NCI-H82 (cell line): ENCODE measurements at regions not wholly inside any gene's neighbourhood (a gene's known extent, or its start where the extent isn't known, plus 50 kb on each side); places are given as distances from the start of the nearest gene placed in this dataset.

Experiments used
- DNase-seq: peaks from one replicate; lab custom pipeline; 2025; lab: John Stamatoyannopoulos, UW

DNA sequence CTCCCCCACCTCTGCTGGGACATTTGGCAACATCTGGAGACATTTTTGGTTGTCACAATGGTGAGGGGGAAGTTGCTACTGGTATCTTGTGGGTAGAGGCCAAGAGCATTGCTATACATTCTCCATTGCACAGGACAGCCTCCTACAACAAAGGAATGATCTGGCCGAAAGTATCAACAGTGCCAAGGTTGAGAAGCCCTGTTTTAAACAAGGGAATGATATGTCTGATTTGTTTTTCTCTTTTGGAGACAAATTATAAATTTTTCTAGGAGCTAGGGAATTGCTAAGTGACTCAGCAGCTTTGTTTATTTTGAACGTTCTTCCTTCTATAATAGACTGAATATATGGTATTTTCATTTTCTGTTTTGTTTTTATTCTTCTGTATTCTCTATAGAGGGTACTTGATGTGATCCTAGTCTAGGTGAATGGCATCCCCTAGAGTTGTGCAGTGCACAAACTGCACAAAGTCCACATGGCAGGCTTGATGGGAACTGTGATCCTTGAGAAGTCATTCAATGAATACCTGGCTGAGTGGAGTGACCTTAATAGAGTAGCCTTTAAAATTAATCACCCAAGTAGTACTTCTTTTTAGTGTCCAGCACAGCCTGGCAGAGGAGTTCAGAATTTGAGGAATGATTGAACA lies 288.6 kb upstream of the USP24 start:
- no peak for DNase-seq

- DNase-seq = no peak
Measured at GRCh38 chr1:55500601-55501000, 285.4 kb upstream of the USP24 start.

- DNase-seq = no peak
Measured at GRCh38 chr1:55490547-55490946, 275.4 kb upstream of the USP24 start.

DNA sequence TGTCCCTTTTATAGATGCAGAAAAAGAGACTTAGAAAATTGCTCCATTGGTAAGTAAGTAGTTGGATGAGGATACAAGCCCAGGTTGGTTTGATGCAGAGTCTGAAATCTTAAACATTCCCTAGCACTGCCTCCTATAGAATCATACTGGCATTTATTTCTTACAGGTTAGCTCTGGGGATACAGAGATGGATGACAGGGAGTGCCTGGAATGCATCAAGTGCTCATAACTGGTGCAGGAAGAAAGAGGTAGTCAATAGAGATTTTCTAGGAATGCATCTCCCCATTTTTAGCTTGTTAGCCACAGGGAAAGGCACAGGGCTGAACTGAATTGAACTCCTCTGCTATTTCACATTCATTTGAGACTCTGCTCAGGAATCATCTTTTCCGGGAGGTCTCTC lies 269.0 kb upstream of the USP24 start:
- no peak for DNase-seq

DNA sequence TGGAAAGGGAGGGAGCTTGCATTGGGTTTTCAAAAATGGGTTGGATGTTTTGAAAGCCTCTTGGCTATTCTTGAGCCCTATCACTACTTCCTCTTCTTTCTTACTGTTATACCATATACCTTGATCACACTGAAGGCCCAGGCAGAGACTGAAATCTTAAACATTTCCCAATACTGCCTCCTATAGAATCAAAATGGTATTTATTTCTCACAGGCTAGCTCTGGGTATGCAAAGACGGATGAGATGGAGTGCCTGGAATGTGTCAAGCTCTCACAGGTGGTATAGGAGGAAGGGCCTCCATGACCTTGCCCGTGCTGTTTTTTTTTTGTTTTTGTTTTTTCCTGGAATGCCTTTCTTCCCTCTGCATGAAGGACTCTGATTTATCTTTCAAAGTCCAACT lies 268.4 kb upstream of the USP24 start:
- DNase-seq = peak; percentile 34

DNA sequence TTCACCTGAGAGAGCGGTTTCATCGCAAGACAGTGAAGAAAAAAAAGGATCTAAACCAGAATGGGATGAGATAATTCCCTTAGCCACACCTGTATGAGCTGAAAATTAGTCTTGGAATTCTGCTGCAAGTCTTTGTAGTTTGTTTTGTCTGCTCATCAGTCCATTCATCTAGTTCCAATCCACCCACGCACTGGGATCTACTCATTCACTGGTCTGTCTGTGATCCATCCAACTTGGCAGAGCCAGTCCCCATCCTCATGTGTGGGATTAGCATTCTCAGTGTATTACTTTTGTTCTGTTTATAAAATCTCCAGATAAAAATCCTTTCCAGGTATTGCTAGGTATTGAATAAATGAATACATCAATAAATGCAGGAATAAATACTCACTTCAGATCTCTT lies 266.5 kb upstream of the USP24 start:
- no peak for DNase-seq

DNA sequence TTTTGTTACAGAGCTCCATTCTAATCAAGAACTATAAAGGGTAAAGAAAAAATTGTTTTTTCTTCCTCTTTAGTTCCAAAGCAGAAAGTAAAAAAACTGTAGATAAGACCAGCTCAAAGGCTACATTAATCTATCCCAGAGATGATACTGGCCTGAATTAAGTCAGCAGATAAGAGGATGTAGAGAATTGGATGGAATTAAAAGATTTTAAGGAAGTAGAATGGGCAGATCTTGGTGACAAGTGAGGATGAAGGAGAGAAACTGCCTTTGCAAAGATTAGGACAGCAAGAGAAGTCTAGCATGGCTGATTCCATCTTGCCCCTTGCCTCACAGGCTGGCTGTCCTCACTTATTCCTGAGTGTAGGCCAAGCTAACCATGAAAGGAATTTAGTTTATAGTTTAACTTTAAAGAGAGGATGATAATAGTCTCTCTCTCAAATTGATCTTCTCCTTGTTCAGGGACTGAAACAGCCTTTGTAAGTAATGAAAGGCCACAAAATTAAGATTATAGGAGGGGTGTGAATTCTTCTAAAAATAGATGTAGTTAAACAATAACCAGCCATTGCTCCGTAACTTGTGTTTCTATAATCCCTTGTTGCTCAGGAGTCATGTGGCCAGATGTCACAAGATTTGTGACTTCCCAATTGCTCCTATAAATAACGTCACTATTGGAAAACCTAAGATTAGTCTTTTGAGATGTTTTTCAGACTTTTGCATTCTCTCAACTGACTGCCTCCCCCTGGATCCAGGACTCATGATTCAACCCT lies 265.0 kb upstream of the USP24 start:
- DNase-seq = peak; percentile 42

GRCh38 chr1:55478742-55479141 lies 263.6 kb upstream of the USP24 start:
- peak; percentile 62 for DNase-seq

GRCh38 chr1:55477953-55478352 lies 262.8 kb upstream of the USP24 start:
- DNase-seq = no peak

- no peak for DNase-seq
Measured at GRCh38 chr1:55476445-55477015, 261.4 kb upstream of the USP24 start.

DNA sequence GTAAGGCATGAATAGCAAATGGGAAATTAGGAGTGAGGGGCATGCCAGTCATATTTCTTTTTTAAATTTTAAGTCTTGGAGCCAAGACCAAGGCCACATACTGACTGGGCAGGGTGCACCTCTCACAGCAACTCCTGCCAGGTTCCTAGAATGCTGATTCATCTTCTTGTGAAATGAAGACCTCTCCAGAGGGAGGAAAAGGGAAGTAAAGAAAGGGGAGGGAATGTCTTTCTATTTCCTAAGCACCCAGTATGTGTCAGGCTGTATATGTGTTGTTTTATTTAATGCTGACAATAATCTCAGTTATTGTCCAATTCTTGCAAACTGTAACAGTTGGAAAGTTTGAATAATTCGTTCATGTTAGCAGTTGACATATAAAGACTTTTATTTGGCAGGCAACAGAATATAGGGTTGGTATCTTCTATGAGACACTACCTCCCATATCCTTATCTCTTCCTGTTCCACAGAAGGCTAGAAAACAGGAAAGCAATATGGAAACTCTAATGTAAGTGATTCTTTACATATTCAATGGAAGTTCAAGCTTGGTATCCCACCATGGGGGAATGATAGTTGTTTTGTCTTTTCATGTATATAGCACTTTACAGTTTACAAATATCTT lies 259.1 kb upstream of the USP24 start:
- DNase-seq = no peak

DNA sequence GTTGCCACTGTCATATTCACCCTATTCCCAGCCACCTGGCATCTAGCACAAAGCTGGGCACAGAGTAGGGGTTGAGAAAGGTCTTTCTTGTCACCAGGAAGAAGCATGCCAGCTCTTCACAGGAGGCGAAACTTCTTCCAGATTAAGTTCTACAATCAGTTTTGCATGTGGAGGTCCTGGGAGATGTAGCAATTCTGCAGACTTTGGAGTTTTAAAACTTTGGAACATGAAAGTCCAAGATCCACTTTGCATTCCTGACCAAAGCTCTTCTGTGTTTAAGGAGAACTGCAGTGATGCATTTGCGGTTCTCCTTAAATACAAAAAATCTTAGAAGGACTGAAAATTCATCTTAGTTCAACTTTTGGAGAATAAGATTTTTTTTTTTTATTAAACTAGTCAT lies 258.5 kb upstream of the USP24 start:
- no peak for DNase-seq

DNA sequence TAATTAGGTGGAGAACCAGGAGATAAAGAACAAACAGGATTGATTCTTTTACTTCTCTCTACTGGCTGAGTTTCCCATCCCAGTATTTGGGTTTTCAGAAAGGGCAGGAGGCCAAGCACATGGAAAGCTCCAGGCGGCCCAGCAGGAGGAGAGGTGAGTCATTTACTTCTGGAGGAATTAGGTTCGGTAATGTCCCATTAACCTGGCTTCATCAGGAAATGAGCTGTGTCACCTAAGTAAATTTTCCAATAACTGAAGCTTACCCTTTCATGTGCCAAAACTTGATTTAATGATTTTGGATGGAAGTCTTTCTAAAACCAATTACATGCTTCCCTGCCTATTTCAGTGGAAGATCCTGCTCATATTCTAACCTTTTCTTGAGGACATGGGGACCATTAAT lies 257.6 kb upstream of the USP24 start:
- no peak for DNase-seq

- DNase-seq = no peak
Measured at GRCh38 chr1:55472115-55472514, 257.0 kb upstream of the USP24 start.

DNA sequence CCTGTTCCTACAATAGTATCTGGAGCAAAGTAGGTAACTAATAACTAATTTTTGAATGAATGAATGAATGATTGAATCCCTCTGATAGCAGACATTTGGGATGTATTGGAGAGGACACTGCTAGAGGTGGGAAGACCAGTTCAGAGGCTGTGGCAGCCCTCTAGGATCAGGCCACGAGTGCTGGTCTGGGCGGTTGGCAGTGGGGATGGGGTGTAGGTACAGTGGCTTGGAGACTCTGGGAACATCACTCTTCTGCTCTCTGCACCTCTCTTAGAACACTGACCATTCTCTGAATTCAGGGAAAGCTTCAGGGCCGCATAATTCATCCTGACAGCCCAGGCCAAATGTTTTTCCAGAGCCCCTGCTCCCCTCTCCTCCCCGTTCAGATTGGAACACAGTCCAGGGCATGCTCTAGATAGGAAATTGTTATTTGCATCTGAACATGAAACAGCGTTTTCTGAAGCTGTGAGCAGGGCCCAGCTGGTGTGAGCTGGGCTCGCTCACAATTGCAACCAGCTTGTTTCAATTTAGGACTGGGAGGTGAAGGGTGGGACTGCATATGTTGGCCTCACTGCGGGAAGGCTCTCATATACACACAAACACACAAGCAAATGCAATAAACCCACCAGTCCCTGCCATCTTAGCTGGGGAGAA lies 253.1 kb upstream of the USP24 start:
- DNase-seq = no peak

DNA sequence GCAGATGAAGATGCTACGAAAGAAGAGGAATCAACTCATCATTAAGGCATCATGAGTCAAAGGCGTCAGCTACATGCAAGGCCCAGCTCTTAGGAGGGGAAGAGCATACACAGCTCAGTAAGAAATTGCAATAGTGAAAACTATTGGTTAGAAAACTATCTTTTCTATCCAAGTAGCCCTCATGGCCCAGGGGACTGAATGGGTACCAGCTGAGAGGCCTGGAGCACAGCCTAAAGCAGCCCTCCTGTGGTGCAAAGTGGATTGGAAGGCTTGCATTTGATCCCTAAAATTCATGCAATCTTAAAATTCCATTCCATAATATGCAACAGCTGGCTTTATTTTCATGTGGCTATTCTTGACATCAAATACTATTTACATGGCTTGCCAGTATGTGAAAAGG lies 251.8 kb upstream of the USP24 start:
- no peak for DNase-seq

- no peak for DNase-seq
Measured at GRCh38 chr1:55466373-55466772, 251.2 kb upstream of the USP24 start.

DNA sequence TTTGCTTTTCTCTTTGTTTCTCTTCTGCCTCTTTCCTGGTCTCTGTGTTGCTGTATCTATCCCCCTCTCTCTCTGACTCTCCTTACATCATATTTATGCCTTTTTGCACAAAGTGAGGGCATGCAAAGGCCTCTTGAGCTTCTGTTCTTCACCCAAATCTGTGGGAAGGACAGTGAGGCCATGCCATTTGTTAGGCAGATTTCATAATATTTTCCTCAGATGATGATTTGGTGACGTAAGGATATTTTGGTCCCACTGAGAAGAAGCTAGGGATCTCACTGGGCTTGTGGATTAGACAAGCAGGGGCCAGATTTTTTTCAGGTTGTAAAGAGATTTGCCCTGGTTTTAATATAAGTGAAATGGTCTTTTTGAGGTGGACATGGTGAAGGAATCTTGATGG lies 249.4 kb upstream of the USP24 start:
- DNase-seq = no peak

DNA sequence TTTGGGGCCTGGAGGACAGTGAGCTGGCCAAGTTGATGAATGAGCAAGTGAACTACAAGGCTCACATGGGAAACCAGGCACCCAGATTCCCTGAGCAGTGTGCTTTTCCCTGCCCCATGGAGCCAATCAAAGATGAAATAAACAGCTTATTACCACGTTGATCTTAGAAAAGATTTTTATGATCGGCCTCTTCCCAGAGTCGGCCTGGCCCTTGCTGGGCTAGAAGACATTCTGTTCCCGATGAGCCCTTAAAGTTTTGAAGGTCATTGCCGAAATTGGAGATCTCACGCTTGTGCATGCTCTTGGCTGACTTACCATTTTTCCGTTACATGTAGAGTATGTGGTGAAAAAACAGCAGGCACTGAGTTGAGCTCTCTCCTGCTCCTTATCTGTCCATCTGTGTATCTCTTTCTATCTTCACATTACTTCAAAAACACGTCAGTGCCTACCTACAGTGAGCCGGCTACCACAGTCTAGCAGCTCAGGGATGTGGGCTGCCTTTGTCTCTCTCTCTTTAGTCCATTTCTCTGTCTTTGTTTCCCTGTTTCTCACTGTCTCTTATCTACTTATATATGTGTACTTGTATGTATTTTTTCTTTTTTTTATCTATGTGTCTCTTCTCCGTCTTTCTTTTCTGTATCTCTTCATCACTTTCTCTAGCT lies 248.8 kb upstream of the USP24 start:
- no peak for DNase-seq

DNA sequence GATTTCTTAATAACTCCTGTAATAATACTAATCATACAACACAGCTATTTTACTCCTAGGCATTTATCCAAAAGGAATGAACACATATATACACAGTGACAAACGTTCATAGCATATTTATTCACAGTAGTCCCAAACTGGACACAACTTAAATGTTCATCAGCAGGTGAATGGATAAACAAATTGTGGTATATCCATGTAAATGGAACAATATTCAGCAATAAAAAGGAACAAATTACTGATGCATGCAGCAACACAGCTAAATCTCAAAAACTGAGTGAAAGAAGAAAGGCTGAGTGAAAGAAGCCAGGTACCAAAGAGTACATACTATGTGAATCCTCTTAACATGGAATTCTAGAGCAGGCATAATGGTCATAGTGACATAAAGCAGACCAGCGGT lies 242.7 kb upstream of the USP24 start:
- DNase-seq = no peak

DNA sequence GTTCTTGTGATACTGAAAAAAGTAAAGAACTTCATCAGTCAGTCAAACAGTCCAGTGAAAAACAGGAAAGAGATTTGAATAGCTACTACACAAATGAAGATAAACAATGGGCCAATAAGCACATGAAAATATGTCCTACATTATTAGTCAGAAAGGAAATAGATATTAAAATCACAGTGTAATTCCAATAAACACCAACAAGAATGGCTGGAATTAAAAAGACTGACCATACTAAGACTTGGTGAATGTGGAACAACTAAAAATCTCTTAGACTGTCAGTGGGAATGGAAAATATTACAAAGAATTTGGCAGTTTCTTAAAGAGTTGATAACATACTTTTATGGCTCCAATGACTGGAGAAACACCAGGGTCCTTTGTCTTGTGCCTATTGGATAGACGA lies 241.8 kb upstream of the USP24 start:
- no peak for DNase-seq

DNA sequence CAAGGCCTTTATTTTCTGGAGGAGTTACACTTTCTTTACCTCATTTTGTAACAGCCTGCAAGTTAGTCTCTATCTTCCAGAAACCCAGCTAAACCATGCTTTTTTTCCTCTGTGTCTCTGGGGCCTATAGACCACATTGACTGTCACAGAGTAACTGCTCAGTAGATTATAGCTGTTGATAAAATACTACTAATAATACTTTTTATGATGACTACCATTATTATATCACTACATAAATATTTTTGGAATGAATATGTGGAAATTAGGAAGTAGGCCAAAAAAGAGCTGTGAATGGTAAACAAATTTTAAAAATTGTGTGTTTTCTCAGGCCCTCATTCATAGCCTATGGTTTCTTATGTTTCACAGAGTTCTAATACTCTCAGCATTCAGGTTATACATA lies 233.1 kb upstream of the USP24 start:
- DNase-seq = no peak
